ENCODE measurements at regions not wholly inside any gene's neighbourhood (a gene's known extent, or its start where the extent isn't known, plus 50 kb on each side); places are given as distances from the start of the nearest gene placed in this dataset.

DNA sequence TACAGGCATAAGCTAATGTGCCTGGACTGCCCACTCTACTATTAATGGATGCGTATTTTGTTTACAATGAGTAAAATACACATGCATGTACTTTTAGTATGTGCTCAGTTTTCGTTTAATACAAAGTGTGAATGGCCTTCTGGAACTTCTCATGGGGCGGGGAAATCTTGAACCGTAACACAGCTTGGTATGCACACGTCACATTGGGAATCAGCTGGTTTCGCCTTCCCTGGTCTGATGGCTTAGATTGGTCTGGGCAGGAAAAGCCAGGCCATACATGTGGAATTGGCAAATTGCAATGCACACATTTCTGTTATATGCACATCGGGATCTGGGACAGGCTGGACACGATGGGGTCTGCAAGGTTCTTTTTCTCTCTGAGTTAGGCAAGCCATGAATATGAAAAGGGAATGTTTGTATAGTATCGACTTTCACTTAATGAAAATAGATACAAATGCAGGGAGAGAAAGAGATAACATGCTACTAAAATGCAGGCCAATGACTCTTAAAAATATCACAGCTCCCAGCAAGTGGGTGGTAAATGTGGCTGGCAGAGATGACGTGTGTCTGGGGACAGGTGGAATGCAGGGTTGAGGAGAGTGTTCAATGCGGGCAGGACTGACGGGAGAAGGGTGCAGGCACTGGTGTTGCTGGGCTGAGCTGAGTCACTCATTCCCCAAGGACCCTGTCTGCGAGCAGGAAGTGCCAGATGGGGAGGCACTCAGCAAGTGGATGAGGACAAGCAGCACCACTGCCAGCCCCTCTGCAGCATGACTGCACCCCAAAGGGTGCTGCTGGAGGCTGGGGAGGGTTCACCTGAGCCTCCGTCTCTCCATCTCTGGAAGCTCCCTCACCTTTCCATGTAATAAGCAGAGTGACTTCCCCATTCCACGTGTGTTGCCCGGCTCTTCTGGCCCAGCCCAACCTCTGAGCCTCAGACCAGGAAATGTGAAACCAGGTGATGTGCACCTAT, 204.0 kb upstream of the GPR12 start:
- TF ChIP-seq, protein P1, sequence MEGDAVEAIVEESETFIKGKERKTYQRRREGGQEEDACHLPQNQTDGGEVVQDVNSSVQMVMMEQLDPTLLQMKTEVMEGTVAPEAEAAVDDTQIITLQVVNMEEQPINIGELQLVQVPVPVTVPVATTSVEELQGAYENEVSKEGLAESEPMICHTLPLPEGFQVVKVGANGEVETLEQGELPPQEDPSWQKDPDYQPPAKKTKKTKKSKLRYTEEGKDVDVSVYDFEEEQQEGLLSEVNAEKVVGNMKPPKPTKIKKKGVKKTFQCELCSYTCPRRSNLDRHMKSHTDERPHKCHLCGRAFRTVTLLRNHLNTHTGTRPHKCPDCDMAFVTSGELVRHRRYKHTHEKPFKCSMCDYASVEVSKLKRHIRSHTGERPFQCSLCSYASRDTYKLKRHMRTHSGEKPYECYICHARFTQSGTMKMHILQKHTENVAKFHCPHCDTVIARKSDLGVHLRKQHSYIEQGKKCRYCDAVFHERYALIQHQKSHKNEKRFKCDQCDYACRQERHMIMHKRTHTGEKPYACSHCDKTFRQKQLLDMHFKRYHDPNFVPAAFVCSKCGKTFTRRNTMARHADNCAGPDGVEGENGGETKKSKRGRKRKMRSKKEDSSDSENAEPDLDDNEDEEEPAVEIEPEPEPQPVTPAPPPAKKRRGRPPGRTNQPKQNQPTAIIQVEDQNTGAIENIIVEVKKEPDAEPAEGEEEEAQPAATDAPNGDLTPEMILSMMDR (IDR thresholded peaks at IDR 0.05 in 8 of 11, conservative IDR thresholded peaks at IDR 0.05 in 3 of 11) = no peak
- TF ChIP-seq POLR2AphosphoS5 (IDR thresholded peaks at IDR 0.05) (no peak), POLR2A (IDR thresholded peaks at IDR 0.05) (no peak)
